ENCODE measurements at regions not wholly inside any gene's neighbourhood (a gene's known extent, or its start where the extent isn't known, plus 50 kb on each side); places are given as distances from the start of the nearest gene placed in this dataset.

DNA sequence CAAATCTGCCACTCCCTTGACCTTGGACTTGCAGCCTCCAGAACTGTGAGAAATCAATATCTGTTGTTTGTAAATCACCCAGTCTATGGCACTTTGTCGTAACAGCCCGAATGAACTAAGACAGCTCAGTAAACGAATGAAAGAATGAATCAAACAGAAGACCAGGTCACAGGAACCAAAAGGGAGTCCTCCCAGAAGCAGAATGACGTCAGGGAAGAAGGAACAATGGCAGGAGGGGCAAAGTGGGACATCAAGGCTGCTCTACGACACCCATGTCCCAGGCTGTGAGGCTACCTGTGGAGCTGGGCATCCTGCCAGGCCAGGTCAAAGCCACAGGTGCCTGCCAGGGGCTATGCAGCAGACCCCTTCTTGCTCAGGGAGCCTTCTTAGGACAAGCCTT lies 267.2 kb upstream of the PFKP start:
- DNase-seq (ENCODE audit: low spot score) (no peak), ATAC-seq (ENCODE audit: low read depth) (no peak)
- Histone ChIP-seq H3K36me3 (ENCODE audit: low read depth) (no peaks in the 10 kb centered on the region), H3K27me3 (ENCODE audit: insufficient read depth, poor library complexity, severe bottlenecking) (no peaks in the 10 kb centered on the region), H3K4me3 (ENCODE audit: severe bottlenecking) (no peak overlapping the region), H3K9me3 (ENCODE audit: severe bottlenecking) (no peaks in the 10 kb centered on the region), H3K27ac (ENCODE audit: poor library complexity, severe bottlenecking) (no peak overlapping the region), H3K4me1 (ENCODE audit: insufficient read depth, poor library complexity, severe bottlenecking) (no peaks in the 10 kb centered on the region)
- TF ChIP-seq, protein P1, sequence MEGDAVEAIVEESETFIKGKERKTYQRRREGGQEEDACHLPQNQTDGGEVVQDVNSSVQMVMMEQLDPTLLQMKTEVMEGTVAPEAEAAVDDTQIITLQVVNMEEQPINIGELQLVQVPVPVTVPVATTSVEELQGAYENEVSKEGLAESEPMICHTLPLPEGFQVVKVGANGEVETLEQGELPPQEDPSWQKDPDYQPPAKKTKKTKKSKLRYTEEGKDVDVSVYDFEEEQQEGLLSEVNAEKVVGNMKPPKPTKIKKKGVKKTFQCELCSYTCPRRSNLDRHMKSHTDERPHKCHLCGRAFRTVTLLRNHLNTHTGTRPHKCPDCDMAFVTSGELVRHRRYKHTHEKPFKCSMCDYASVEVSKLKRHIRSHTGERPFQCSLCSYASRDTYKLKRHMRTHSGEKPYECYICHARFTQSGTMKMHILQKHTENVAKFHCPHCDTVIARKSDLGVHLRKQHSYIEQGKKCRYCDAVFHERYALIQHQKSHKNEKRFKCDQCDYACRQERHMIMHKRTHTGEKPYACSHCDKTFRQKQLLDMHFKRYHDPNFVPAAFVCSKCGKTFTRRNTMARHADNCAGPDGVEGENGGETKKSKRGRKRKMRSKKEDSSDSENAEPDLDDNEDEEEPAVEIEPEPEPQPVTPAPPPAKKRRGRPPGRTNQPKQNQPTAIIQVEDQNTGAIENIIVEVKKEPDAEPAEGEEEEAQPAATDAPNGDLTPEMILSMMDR (IDR thresholded peaks at IDR 0.05; ENCODE audit: poor library complexity, severe bottlenecking): no peak

DNA sequence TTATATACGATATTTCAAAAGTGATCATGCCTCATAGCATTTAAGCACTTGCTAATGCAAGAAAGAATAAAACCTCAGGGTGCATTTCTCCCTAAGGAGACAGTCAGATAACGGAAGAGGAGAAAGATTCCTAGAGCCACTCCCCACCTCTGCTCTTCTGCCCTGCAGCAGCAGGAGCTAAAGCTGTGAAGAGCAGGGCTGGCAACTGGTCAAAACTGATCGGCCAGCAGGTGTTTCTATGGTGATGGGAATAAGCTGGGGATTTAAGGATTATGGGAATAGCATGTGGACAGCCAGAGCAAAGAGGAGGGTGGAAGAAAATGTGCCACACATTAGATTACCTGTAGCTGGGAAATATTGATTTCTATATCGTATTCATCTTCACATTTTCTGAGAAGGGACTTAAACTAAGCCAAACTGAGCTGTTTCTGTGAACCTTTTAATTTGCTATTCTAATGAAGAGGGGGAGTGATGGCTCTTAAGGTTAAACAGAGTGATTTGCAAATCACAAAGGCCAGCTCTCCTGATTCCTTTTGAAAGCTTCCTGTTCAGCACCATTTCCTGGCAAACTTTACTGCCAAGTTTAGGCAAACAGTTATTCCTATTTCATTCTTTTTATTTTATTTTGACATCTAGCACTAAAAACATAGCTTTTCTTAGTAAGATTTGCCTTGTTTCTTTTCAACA lies 268.9 kb upstream of the PFKP start:
- Histone ChIP-seq H3K36me3 (ENCODE audit: low read depth) (no peaks in the 10 kb centered on the region), H3K27me3 (ENCODE audit: insufficient read depth, poor library complexity, severe bottlenecking) (no peaks in the 10 kb centered on the region), H3K27ac (ENCODE audit: poor library complexity, severe bottlenecking) (no peak overlapping the region), H3K4me3 (ENCODE audit: severe bottlenecking) (no peak overlapping the region), H3K9me3 (ENCODE audit: severe bottlenecking) (no peaks in the 10 kb centered on the region), H3K4me1 (ENCODE audit: insufficient read depth, poor library complexity, severe bottlenecking) (no peaks in the 10 kb centered on the region)
- TF ChIP-seq, protein P1 (IDR thresholded peaks at IDR 0.05; ENCODE audit: poor library complexity, severe bottlenecking): no peak
- ATAC-seq (ENCODE audit: low read depth): no peak
- DNase-seq (ENCODE audit: low spot score): no peak

- DNase-seq (ENCODE audit: low spot score): no peak
- TF ChIP-seq, protein P1 (IDR thresholded peaks at IDR 0.05; ENCODE audit: poor library complexity, severe bottlenecking): no peak
- Histone ChIP-seq H3K9me3 (ENCODE audit: severe bottlenecking) (no peaks in the 10 kb centered on the region), H3K27ac (ENCODE audit: poor library complexity, severe bottlenecking) (no peak overlapping the region), H3K27me3 (ENCODE audit: insufficient read depth, poor library complexity, severe bottlenecking) (no peaks in the 10 kb centered on the region), H3K4me3 (ENCODE audit: severe bottlenecking) (no peak overlapping the region), H3K4me1 (ENCODE audit: insufficient read depth, poor library complexity, severe bottlenecking) (no peaks in the 10 kb centered on the region), H3K36me3 (ENCODE audit: low read depth) (no peaks in the 10 kb centered on the region)
- no peak for ATAC-seq (ENCODE audit: low read depth)
These were observed 275.4 kb upstream of the PFKP start for GRCh38 chr10:2791774-2792443.

DNA sequence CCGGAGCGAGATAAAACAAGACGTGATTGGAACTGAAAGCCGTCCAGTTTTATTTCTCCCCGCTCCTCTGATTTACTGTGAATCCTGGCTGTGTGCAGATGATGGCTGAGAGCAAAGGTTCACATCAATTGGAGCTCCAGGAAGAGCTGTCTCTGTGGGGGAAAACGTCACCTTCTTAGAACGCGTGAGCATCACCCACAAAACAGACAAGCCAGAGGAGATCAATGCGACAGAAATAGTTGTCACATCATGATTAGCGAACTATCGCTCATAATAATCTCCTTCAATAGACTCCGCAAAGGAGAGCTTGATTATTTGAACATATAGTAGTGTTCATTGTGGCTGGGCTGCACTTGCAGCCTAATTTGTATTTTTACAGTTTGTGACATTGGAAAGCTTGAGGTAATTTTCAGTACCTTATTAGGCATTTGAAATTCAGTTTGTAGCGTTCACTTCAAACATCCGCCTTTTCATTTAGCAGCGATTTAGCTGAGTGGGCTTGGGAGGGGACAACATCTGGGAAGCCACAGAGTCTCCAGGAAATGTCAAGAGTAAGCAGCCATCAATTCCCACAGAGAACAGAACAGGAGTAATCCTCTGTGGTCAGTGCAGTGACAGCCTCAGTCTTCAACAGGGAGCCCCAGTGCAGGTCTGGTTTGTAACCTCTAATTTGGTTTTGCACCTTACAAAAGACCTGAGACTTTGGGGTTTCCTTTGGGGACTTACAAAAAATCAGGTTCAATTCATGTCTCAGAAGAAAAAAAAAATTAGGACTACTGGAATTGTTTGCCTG lies 276.8 kb upstream of the PFKP start:
- no peaks in the 10 kb centered on the region for H3K27me3 ChIP-seq (ENCODE audit: insufficient read depth, poor library complexity, severe bottlenecking)
- H3K4me3 ChIP-seq (ENCODE audit: severe bottlenecking): no peak overlapping the region
- H3K9me3 ChIP-seq (ENCODE audit: severe bottlenecking): no peaks in the 10 kb centered on the region
- H3K27ac ChIP-seq (ENCODE audit: poor library complexity, severe bottlenecking): no peak overlapping the region
- H3K36me3 ChIP-seq (ENCODE audit: low read depth): no peaks in the 10 kb centered on the region
- DNase-seq (ENCODE audit: low spot score): no peak
- no peak for ATAC-seq (ENCODE audit: low read depth)
- TF ChIP-seq, protein P1 (IDR thresholded peaks at IDR 0.05; ENCODE audit: poor library complexity, severe bottlenecking): no peak
- H3K4me1 ChIP-seq (ENCODE audit: insufficient read depth, poor library complexity, severe bottlenecking): no peaks in the 10 kb centered on the region

Data from RWPE2 (cell line).